Osteoblast (primary cell): ENCODE measurements at regions not wholly inside any gene's neighbourhood (a gene's known extent, or its start where the extent isn't known, plus 50 kb on each side); places are given as distances from the start of the nearest gene placed in this dataset.

Experiments
- DNase-seq: peaks from one replicate; pipeline ENCODE4 v3.0.0; 2011; ENCODE audit warnings: low spot score, mixed read lengths; ENCODE audit not compliant: insufficient read length; ENCODE audit errors: missing footprints
- H2AFZ ChIP-seq: 2 replicates; pipeline ENCODE4 v1.6.0; 2011; ENCODE audit warnings: mild to moderate bottlenecking, low read length
- H3K27ac ChIP-seq: 2 replicates; pipeline ENCODE4 v1.5.1; 2011; ENCODE audit warnings: mild to moderate bottlenecking, low read depth, low read length, moderate library complexity
- H3K27me3 ChIP-seq: 2 replicates; pipeline ENCODE4 v1.6.0; 2012; ENCODE audit warnings: mild to moderate bottlenecking, control low read depth, inconsistent platforms, low read length, moderate library complexity; ENCODE audit not compliant: insufficient read depth
- H3K36me3 ChIP-seq: 2 replicates; pipeline ENCODE4 v1.5.1; 2011; ENCODE audit warnings: mild to moderate bottlenecking, low read length, control low read depth, moderate library complexity; ENCODE audit not compliant: insufficient read depth
- H3K4me1 ChIP-seq: 2 replicates; pipeline ENCODE4 v1.5.1; 2011; ENCODE audit warnings: mild to moderate bottlenecking, low read length, control low read depth, moderate library complexity; ENCODE audit not compliant: insufficient read depth
- H3K4me2 ChIP-seq: 2 replicates; pipeline ENCODE4 v1.6.0; 2011; ENCODE audit warnings: mild to moderate bottlenecking, low read length; ENCODE audit not compliant: insufficient read depth
- H3K4me3 ChIP-seq: fragments of 200-600 bp; sonication (generic); 3 replicates; pipeline ENCODE4 v1.5.1; 2012; ENCODE audit warnings: mild to moderate bottlenecking, low read length, inconsistent platforms; ENCODE audit not compliant: insufficient read depth
- H3K79me2 ChIP-seq: 2 replicates; pipeline ENCODE4 v1.6.0; 2012; ENCODE audit warnings: mild to moderate bottlenecking, low read length, control low read depth, inconsistent platforms; ENCODE audit not compliant: insufficient read depth
- H3K9me3 ChIP-seq: 2 replicates; pipeline ENCODE4 v1.5.1; 2011; ENCODE audit warnings: low read depth, low read length, control low read depth
- H4K20me1 ChIP-seq: 2 replicates; pipeline ENCODE4 v1.6.0; 2012; ENCODE audit warnings: mild to moderate bottlenecking, low read length, control low read depth; ENCODE audit not compliant: insufficient read depth
- TF ChIP-seq, protein P1 (sequence below): IDR thresholded peaks from 2 replicates; pipeline ENCODE4 v1.5.1; 2011; ENCODE audit warnings: mild to moderate bottlenecking, low read depth, low read length, moderate library complexity; ENCODE audit errors: extremely low read depth

DNA sequence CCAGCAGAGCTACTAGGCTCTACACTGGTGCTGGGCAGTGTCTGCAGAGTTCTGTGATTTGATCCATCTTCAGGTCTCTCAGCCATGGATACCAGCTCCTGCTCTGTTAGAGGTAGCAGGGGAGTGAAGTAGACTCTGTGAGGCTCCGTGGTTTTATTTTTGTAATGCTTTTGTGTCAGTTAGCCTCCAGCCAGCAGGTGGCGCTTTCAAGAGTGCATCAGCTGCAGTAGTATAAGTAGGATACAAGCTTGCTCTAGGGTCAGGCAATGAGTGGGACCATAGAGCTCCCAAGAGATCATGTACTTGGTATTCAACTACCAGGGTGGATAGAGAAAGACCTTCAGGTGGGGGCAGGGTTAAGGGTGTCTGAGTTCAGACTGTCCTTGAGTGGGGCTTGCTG lies 362.5 kb upstream of the TRAM1L1 start:
- Histone ChIP-seq H3K27me3 (no peaks in the 10 kb centered on the region), H3K79me2 (no peaks in the 10 kb centered on the region), H3K27ac (no peak overlapping the region), H2AFZ (no peak overlapping the region), H4K20me1 (no peaks in the 10 kb centered on the region), H3K4me1 (no peaks in the 10 kb centered on the region), H3K4me3 (no peak overlapping the region), H3K4me2 (no peak overlapping the region), H3K36me3 (no peaks in the 10 kb centered on the region), H3K9me3 (peaks cover 2% of the 10 kb centered on the region)
- TF ChIP-seq, protein P1, sequence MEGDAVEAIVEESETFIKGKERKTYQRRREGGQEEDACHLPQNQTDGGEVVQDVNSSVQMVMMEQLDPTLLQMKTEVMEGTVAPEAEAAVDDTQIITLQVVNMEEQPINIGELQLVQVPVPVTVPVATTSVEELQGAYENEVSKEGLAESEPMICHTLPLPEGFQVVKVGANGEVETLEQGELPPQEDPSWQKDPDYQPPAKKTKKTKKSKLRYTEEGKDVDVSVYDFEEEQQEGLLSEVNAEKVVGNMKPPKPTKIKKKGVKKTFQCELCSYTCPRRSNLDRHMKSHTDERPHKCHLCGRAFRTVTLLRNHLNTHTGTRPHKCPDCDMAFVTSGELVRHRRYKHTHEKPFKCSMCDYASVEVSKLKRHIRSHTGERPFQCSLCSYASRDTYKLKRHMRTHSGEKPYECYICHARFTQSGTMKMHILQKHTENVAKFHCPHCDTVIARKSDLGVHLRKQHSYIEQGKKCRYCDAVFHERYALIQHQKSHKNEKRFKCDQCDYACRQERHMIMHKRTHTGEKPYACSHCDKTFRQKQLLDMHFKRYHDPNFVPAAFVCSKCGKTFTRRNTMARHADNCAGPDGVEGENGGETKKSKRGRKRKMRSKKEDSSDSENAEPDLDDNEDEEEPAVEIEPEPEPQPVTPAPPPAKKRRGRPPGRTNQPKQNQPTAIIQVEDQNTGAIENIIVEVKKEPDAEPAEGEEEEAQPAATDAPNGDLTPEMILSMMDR: no peak
- DNase-seq: no peak

DNA sequence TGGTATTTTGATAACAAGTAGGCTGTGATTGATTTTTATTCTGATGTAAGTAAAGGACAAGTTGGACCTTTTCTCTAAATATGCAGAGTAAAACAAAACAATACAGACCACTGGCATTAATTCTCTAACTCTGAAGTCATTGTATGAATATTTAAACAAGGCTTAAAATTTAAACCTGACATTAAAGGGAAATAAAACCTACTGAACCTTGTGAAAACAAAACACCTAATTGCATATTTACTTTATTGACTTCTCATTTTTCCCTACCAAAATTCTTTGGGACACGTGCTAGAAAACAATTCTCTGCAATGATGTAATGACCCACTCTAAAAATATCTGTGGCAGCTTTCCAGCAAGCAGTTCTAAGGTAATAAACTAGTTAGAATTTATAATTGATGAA lies 369.7 kb upstream of the TRAM1L1 start:
- Histone ChIP-seq H3K36me3 (no peaks in the 10 kb centered on the region), H3K27ac (no peak overlapping the region), H3K4me2 (no peak overlapping the region), H2AFZ (no peak overlapping the region), H3K27me3 (no peaks in the 10 kb centered on the region), H3K4me1 (no peaks in the 10 kb centered on the region), H3K9me3 (peaks cover 2% of the 10 kb centered on the region), H4K20me1 (no peaks in the 10 kb centered on the region), H3K4me3 (no peak overlapping the region), H3K79me2 (no peaks in the 10 kb centered on the region)
- TF ChIP-seq, protein P1: no peak
- DNase-seq: no peak

DNA sequence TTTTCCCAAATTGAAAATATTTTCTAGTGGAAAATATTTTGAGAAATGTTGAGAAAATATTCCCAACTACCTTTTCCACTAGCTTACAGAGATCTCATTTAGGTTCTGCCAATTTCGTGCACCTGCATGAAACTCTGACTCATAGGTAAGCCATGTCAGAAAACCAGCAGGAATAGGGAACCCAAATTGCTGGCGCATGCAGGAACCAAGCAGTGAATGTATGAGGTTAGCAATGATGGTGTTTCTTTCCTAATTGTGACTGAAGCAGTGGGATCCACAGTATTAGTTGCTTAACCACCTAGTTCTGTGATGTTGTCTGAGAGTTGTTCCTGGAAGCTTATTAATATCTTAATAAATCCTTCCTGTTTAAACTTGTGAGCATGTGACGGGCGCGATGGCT lies 381.0 kb upstream of the TRAM1L1 start:
- TF ChIP-seq, protein P1: no peak
- H3K27ac ChIP-seq: no peak overlapping the region
- H3K4me2 ChIP-seq: no peak overlapping the region
- H3K36me3 ChIP-seq: no peaks in the 10 kb centered on the region
- no peaks in the 10 kb centered on the region for H3K4me1 ChIP-seq
- H3K79me2 ChIP-seq: no peaks in the 10 kb centered on the region
- H3K27me3 ChIP-seq: no peaks in the 10 kb centered on the region
- no peak overlapping the region for H2AFZ ChIP-seq
- H3K9me3 ChIP-seq: no peaks in the 10 kb centered on the region
- no peaks in the 10 kb centered on the region for H4K20me1 ChIP-seq
- H3K4me3 ChIP-seq: no peak overlapping the region
- no peak for DNase-seq

DNA sequence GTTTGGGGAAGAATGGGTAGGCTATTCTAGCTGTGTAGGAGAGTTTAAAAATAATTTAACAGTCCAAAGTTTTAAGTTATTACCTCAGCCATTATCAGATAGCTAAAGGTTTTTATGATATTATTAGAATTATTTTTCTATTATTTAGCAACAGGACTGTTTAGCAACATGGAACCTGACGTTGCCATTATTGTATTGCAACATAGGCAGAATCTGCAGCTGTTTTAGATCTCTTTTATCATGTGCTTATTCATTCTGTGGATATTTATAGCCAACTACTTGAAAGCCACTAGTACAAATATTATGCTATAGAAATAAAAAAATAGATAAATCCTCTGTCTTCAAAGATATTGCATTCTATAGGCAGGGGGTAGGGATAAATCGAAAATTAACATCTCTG lies 382.0 kb upstream of the TRAM1L1 start:
- Histone ChIP-seq H3K4me3 (no peak overlapping the region), H3K4me1 (no peaks in the 10 kb centered on the region), H3K4me2 (no peak overlapping the region), H4K20me1 (no peaks in the 10 kb centered on the region), H3K9me3 (no peaks in the 10 kb centered on the region), H3K27me3 (no peaks in the 10 kb centered on the region), H3K79me2 (no peaks in the 10 kb centered on the region), H3K27ac (no peak overlapping the region), H3K36me3 (no peaks in the 10 kb centered on the region), H2AFZ (no peak overlapping the region)
- TF ChIP-seq, protein P1: no peak
- no peak for DNase-seq
